GM21737 (cell line): ENCODE measurements at regions not wholly inside any gene's neighbourhood (a gene's known extent, or its start where the extent isn't known, plus 50 kb on each side); places are given as distances from the start of the nearest gene placed in this dataset.
"Not testable (repeated sequence)": the region's sequence is repeated elsewhere in the genome, so short reads cannot be mapped to it uniquely, and the experiment has no call there.

ENCODE experiments used
- ATAC-seq: cut with Tn5 transposase; IDR thresholded peaks from one replicate; pipeline ENCODE4 v1.9.1; 2021; ENCODE audit warnings: mild to moderate bottlenecking, moderate library complexity; ENCODE audit not compliant: unreplicated experiment

DNA sequence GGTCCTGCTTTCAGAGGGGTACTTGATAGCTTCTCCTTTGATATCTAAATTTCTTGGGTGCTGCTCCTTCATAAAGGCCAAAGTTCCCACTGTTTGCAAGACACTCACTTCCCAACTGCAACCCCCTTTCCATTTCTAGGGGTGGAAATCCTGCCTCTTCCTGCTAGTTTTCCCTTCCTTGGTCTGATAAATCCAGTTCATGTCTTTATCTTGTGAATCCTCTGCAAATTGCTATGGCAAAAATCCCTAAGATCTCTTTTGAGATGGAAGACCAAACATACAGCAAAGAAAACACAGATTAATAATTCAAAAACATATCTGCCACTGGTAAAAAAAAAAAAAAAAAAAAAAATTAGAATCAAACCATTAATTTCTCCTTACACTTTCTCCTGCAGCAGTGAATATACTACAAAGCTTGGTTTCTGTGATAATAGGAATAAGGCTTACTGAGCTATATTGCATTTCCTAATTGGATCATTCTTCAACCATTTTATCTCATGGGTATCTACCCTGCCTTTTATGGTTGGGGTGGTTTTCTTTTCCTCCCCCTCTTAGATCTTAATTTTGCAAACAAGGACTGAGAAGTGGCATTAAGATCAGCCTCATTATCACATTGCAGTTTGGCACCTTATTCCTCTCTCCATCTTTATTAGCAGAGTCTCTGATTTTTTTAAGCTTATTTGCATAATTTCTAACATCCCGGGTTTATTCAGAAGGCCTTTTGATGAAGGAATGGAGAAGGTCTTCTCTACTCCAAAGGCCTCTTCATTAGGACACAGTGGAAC is 439.1 kb downstream of the XYLT1 start:
- ATAC-seq = no peak

DNA sequence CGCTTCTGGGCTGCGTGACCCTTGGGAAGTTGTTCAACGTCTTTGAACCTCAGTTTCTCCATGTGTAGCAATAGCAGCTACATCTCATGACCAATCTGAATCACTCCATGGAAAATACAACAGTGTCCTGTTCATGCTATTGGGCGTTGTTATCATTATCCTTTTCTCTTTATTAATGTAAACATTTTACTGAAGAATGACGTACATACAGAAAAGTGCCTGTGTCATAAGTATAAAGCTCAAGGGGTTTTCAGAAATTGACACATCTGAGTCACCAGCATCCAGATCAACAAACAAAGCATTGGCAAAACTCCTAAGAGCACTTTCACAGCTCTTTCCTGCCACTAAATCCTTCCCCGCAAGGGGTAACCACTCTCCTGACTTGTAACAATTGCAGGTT is 438.4 kb downstream of the XYLT1 start:
- no peak for ATAC-seq

- no peak for ATAC-seq
Observed at GRCh38 chr16:17034477-17035252, 436.1 kb downstream of the XYLT1 start.

DNA sequence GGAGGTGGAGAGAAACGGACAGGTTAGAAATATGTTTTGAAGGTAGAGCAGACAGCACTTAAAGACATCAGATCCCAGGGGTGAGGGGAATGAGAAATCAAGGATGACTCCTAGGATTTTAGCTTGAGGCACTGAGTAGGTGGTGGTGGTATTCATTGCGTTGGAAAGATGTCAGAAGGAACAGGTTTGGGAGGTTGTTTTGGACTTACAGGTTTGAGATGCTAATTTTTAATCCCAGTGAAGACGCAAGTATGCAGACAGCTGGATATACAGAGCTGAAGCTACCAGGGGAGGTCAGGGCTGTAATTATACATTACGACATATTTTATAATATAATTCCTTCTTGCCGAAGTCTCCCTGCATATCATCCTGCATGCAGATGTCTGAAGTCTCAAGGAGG is 433.3 kb downstream of the XYLT1 start:
- no peak for ATAC-seq

- ATAC-seq = no peak
Observed at GRCh38 chr16:17038415-17038814, 432.3 kb downstream of the XYLT1 start.

DNA sequence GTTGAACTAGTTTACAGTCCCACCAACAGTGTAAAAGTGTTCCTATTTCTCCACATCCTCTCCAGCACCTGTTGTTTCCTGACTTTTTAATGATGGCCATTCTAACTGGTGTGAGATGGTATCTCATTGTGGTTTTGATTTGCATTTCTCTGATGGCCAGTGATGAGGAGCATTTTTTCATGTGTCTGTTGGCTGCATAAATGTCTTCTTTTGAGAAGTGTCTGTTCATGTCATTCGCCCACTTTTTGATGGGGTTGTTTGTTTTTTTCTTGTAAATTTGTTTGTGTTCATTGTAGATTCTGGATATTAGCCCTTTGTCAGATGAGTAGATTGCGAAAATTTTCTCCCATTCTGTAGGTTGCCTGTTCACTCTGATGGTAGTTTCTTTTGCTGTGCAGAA is 421.7 kb downstream of the XYLT1 start:
- not testable (repeated sequence) for ATAC-seq

DNA sequence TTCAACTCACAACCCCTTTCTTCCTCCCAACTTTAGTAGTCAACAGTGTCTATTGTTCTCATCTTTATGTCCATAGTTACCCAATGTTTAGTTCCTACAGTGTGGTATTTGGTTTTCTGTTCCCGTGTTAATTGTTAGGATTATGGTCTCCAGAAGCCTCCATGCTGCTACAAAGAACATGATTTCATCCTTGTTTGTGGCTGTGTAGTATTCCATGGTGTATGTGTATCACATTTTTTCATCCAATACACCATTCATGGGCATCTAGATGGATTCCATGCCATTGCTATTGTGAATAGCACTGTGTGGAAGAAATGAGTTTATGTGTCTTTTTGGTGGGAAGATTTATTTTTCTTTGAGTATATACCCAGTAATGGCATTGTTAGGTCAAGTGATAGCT is 420.3 kb downstream of the XYLT1 start:
- no peak for ATAC-seq
